Smooth muscle cell (in vitro differentiated cells): ENCODE measurements at regions not wholly inside any gene's neighbourhood (a gene's known extent, or its start where the extent isn't known, plus 50 kb on each side); places are given as distances from the start of the nearest gene placed in this dataset.
"Not testable (repeated sequence)": the region's sequence is repeated elsewhere in the genome, so short reads cannot be mapped to it uniquely, and the experiment has no call there.

Source experiments
- DNase-seq: peaks from one replicate; lab custom pipeline; 2025; ENCODE audit not compliant: unreplicated experiment; lab: John Stamatoyannopoulos, UW
- H2AFZ ChIP-seq: fragments of 200-600 bp; sonication (generic); 2 replicates; pipeline ENCODE4 v1.6.0; 2016; ENCODE audit warnings: antibody characterized with exemption, low read depth, mild to moderate bottlenecking
- H3F3A ChIP-seq: fragments of 200-600 bp; sonication (generic); 2 replicates; pipeline ENCODE4 v1.6.0; 2017; ENCODE audit warnings: antibody characterized with exemption, low read depth
- H3K27ac ChIP-seq: fragments of 200-600 bp; sonication (generic); 2 replicates; pipeline ENCODE4 v1.5.1; 2016; ENCODE audit warnings: low read depth, mild to moderate bottlenecking
- H3K27me3 ChIP-seq: fragments of 200-600 bp; sonication (generic); 2 replicates; pipeline ENCODE4 v1.6.1; 2016; ENCODE audit warnings: low read depth, mild to moderate bottlenecking
- H3K36me3 ChIP-seq: fragments of 200-600 bp; sonication (generic); 2 replicates; pipeline ENCODE4 v1.5.1; 2016; ENCODE audit warnings: low read depth
- H3K4me1 ChIP-seq: fragments of 200-600 bp; sonication (generic); 2 replicates; pipeline ENCODE4 v1.5.1; 2016; ENCODE audit warnings: low read depth
- H3K4me2 ChIP-seq: fragments of 200-600 bp; sonication (generic); 2 replicates; pipeline ENCODE4 v1.6.0; 2016; ENCODE audit warnings: mild to moderate bottlenecking
- H3K4me3 ChIP-seq: fragments of 200-600 bp; sonication (generic); 2 replicates; pipeline ENCODE4 v1.5.1; 2016; ENCODE audit warnings: mild to moderate bottlenecking
- H3K79me2 ChIP-seq: fragments of 200-600 bp; sonication (generic); 2 replicates; pipeline ENCODE4 v1.6.0; 2016; ENCODE audit warnings: low read depth, mild to moderate bottlenecking
- H3K9ac ChIP-seq: fragments of 200-600 bp; sonication (generic); 2 replicates; pipeline ENCODE4 v1.6.0; 2016; ENCODE audit warnings: low read depth
- H3K9me3 ChIP-seq: fragments of 200-600 bp; sonication (generic); replicated peaks from 2 replicates; pipeline ENCODE4 v1.5.1; 2016; ENCODE audit warnings: low read depth
- H4K20me1 ChIP-seq: fragments of 200-600 bp; sonication (generic); 2 replicates; pipeline ENCODE4 v1.6.0; 2016; ENCODE audit warnings: low read depth
- CTCF ChIP-seq: fragments of 200-600 bp; sonication (generic); IDR thresholded peaks from 2 replicates; pipeline ENCODE4 v1.5.1; 2017; ENCODE audit warnings: borderline replicate concordance, mild to moderate bottlenecking, antibody characterized with exemption; ENCODE audit not compliant: insufficient read depth, poor library complexity, severe bottlenecking
- WGBS: methylation state at CpG from one replicate; pipeline ENCODE4 v1.1.7; 2016; ENCODE audit warnings: low lambda C conversion rate; 5-methylcytosine and 5-hydroxymethylcytosine counted together

- Histone ChIP-seq H3K4me2 (no peak overlapping the region), H3K9me3 (peaks cover 9% of the 10 kb centered on the region), H3K4me1 (no peaks in the 10 kb centered on the region), H3K36me3 (no peaks in the 10 kb centered on the region), H3K27ac (no peak overlapping the region), H4K20me1 (no peaks in the 10 kb centered on the region), H2AFZ (no peak overlapping the region), H3F3A (peaks cover 5% of the 10 kb centered on the region), H3K9ac (no peak overlapping the region), H3K27me3 (no peaks in the 10 kb centered on the region), H3K79me2 (no peaks in the 10 kb centered on the region), H3K4me3 (no peak overlapping the region)
- no peak for DNase-seq
- no peak for TF ChIP-seq CTCF
- 95% methylated on average over 2 of the region's 2 CpGs for WGBS
Measured at GRCh38 chr12:67486671-67487070, 161.9 kb upstream of the DYRK2 start.

GRCh38 chr12:67488349-67488748 lies 160.2 kb upstream of the DYRK2 start:
- not testable (repeated sequence) for H3K9ac ChIP-seq, H3F3A ChIP-seq, H4K20me1 ChIP-seq, H3K79me2 ChIP-seq, H3K4me3 ChIP-seq, H2AFZ ChIP-seq, H3K4me2 ChIP-seq, DNase-seq, H3K27ac ChIP-seq, H3K27me3 ChIP-seq, H3K4me1 ChIP-seq, H3K9me3 ChIP-seq, H3K36me3 ChIP-seq
- WGBS, result 90% methylated on average over 4 of the region's 4 CpGs

- TF ChIP-seq CTCF, result no peak
- Histone ChIP-seq H2AFZ (no peak overlapping the region), H3K9me3 (peaks cover 9% of the 10 kb centered on the region), H4K20me1 (no peaks in the 10 kb centered on the region), H3K27ac (no peak overlapping the region), H3K4me2 (no peak overlapping the region), H3K36me3 (no peaks in the 10 kb centered on the region), H3K27me3 (no peaks in the 10 kb centered on the region), H3K4me3 (no peak overlapping the region), H3K9ac (no peak overlapping the region), H3K79me2 (no peaks in the 10 kb centered on the region), H3F3A (no peaks in the 10 kb centered on the region), H3K4me1 (no peaks in the 10 kb centered on the region)
- no peak for DNase-seq
- WGBS, result 90% methylated on average over 3 of the region's 3 CpGs
Measured at GRCh38 chr12:67489007-67489406, 159.5 kb upstream of the DYRK2 start.

- DNase-seq, result no peak
- H3F3A ChIP-seq, result no peaks in the 10 kb centered on the region
- H3K9ac ChIP-seq, result no peak overlapping the region
- H3K36me3 ChIP-seq, result no peaks in the 10 kb centered on the region
- no peak overlapping the region for H3K4me3 ChIP-seq
- H3K4me1 ChIP-seq, result no peaks in the 10 kb centered on the region
- WGBS, result 82% methylated on average over 2 of the region's 2 CpGs
- H3K9me3 ChIP-seq, result no peaks in the 10 kb centered on the region
- no peaks in the 10 kb centered on the region for H3K27me3 ChIP-seq
- H3K4me2 ChIP-seq, result no peak overlapping the region
- no peaks in the 10 kb centered on the region for H3K79me2 ChIP-seq
- no peak for TF ChIP-seq CTCF
- no peak overlapping the region for H2AFZ ChIP-seq
- no peaks in the 10 kb centered on the region for H4K20me1 ChIP-seq
- H3K27ac ChIP-seq, result no peak overlapping the region
Measured at GRCh38 chr12:67496581-67496980, 152.0 kb upstream of the DYRK2 start.
